GM12891 (cell line): ENCODE measurements at regions not wholly inside any gene's neighbourhood (a gene's known extent, or its start where the extent isn't known, plus 50 kb on each side); places are given as distances from the start of the nearest gene placed in this dataset.

ENCODE experiments used
- PAX5 ChIP-seq: IDR thresholded peaks from 2 replicates; pipeline ENCODE4 v1.6.1; 2011; ENCODE audit warnings: low read length, moderate library complexity, mild to moderate bottlenecking; ENCODE audit not compliant: insufficient read depth, severe bottlenecking
- POLR2A ChIP-seq: IDR thresholded peaks from 2 replicates; pipeline ENCODE4 v1.6.1; 2011; ENCODE audit warnings: low read depth, low read length, control low read depth
- POLR2AphosphoS5 ChIP-seq: IDR thresholded peaks from 2 replicates; pipeline ENCODE4 v1.6.1; 2011; ENCODE audit warnings: low read depth, low read length, control low read depth
- TAF1 ChIP-seq: IDR thresholded peaks from 2 replicates; pipeline ENCODE4 v1.6.1; 2011; ENCODE audit warnings: low read depth, low read length, control low read depth

GRCh38 chr12:90679674-90680073 lies 275.3 kb downstream of the CCER1 start:
- TF ChIP-seq POLR2A = no peak
- TF ChIP-seq TAF1 = no peak
- no peak for TF ChIP-seq POLR2AphosphoS5
- no peak for TF ChIP-seq PAX5
